Thyroid gland (tissue), 4 donors: ENCODE measurements at regions not wholly inside any gene's neighbourhood (a gene's known extent, or its start where the extent isn't known, plus 50 kb on each side); places are given as distances from the start of the nearest gene placed in this dataset.

Experiments used
- DNase-seq, 2 donors: peaks; one replicate each; pipeline ENCODE4 v3.0.0-alpha.2; 2019
- H3K27ac ChIP-seq, 3 donors: fragments of 200-600 bp; sonication (generic); 1 replicate in 2 of 3; 2 replicates in 1 of 3; pipeline ENCODE4 v1.5.1; 2016 to 2019; ENCODE audit warnings: mild to moderate bottlenecking in 1 of 3, moderate library complexity in 1 of 3
- H3K27me3 ChIP-seq: fragments of 200-600 bp; sonication (generic); one replicate; pipeline ENCODE4 v1.5.1; 2019
- H3K36me3 ChIP-seq, 2 donors: fragments of 200-600 bp; sonication (generic); one replicate each; pipeline ENCODE4 v1.5.1; 2016 to 2019
- H3K4me1 ChIP-seq, 2 donors: fragments of 200-600 bp; sonication (generic); one replicate each; pipeline ENCODE4 v1.5.1; 2017 to 2019
- H3K4me3 ChIP-seq, 3 donors: fragments of 200-600 bp; sonication (generic); replicated peaks in 1 of 3; 1 replicate in 2 of 3; 2 replicates in 1 of 3; pipeline ENCODE4 v1.5.1; 2016; ENCODE audit warnings: mild to moderate bottlenecking in 1 of 3
- H3K9me3 ChIP-seq: fragments of 200-600 bp; sonication (generic); one replicate; pipeline ENCODE4 v1.5.1; 2017
- CTCF ChIP-seq, 6 experiments: fragments of 200-600 bp in 3 of 6; fragments of 450-650 bp in 3 of 6; sonication (generic) in 3 of 6; IDR thresholded peaks; one replicate each; pipeline ENCODE4 v1.5.1; 2016 to 2019; ENCODE audit warnings: antibody characterized with exemption in 6 of 6, mild to moderate bottlenecking in 2 of 6, inconsistent platforms in 1 of 6, moderate library complexity in 1 of 6
- POLR2A ChIP-seq, 2 donors: fragments of 450-650 bp; IDR thresholded peaks; one replicate each; pipeline ENCODE4 v1.6.1; 2017; ENCODE audit warnings: antibody characterized with exemption in 2 of 2, mild to moderate bottlenecking in 2 of 2, moderate library complexity in 1 of 2
- WGBS, 2 donors: methylation state at CpG; one replicate each; pipeline ENCODE4 v1.1.5; 2017; 5-methylcytosine and 5-hydroxymethylcytosine counted together
- intact Hi-C: fragments of 100-400 bp; cut with DNase I; formaldehyde crosslinking; loops from one replicate; pipeline ENCODE4 v1.15.1; 2023

- TF ChIP-seq CTCF (IDR thresholded peaks at IDR 0.05) (no peak), POLR2A (IDR thresholded peaks at IDR 0.05) (no peak)
- DNase-seq: no peak
- WGBS, 2 donors: 72 to 75% methylated on average over 9 of the region's 9 CpGs
- no peak overlapping the region for H3K27ac ChIP-seq
- no peaks in the 10 kb centered on the region for H3K36me3 ChIP-seq
- no peaks in the 10 kb centered on the region for H3K27me3 ChIP-seq
- peaks cover 10 to 17% of the 10 kb centered on the region in 2 donors for H3K4me1 ChIP-seq
- intact Hi-C loops: loop anchor here (10.0 kb wide), 2 partner anchors 287 to 397 kb away; partner anchors contain the start of genes CENPL, DARS2 and KLHL20
- H3K9me3 ChIP-seq: no peaks in the 10 kb centered on the region
- no peak overlapping the region for H3K4me3 ChIP-seq
These were observed 49.7 kb upstream of the PRDX6 start for GRCh38 chr1:173427146-173428054.
